ENCODE measurements at regions not wholly inside any gene's neighbourhood (a gene's known extent, or its start where the extent isn't known, plus 50 kb on each side); places are given as distances from the start of the nearest gene placed in this dataset.

DNA sequence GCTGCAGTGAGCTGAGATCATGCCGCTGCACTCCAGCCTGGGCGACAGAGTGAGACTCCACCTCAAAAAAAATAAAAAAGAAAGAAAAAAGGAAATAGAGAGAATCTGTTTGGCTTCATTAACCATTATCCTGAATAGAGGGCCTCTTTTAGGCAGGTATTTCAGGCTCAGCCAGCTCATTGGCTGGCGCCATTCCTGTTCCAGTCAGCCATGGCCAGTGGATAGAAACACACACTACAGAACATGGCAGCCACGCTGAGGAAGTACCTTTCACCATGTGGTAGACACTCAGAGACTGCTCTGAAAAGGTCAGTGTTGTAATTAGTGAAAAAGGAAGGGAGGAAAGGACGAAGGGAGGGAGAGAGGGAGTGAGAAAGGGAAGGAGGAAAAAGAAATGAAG is 340.0 kb upstream of the ACTBL2 start:
- H3K9me3 ChIP-seq (ENCODE audit: control insufficient read depth, insufficient read depth, low read length) = no peaks in the 10 kb centered on the region
- Mint-ChIP-seq H3K9me3 (peaks cover 3% of the 10 kb centered on the region in 2 donors), H3K36me3 (no peaks in the 10 kb centered on the region), H3K4me1 (peaks cover 14 to 20% of the 10 kb centered on the region in 2 donors), H3K4me3 (no peak overlapping the region), H3K27ac (no peak overlapping the region), H3K27me3 (ENCODE audit: low read depth in 2 of 2) (no peaks in the 10 kb centered on the region)
- ATAC-seq (no peak), DNase-seq (no peak)
- H3K36me3 ChIP-seq (ENCODE audit: control insufficient read depth, insufficient read depth, low read length) = no peaks in the 10 kb centered on the region
- TF ChIP-seq CTCF (IDR thresholded peaks at IDR 0.05) = no peak
- no peak overlapping the region for H3K27ac ChIP-seq (ENCODE audit: low read length)
- 78% methylated on average over 5 of the region's 5 CpGs for WGBS (ENCODE audit: insufficient coverage)
- intact Hi-C loops (cut with micrococcal nuclease) = no loop called here
- no peaks in the 10 kb centered on the region for H3K4me1 ChIP-seq (ENCODE audit: control insufficient read depth, insufficient read depth, low read length)
- no peak overlapping the region for H3K4me3 ChIP-seq (ENCODE audit: low read length)
- no peaks in the 10 kb centered on the region for H3K27me3 ChIP-seq (ENCODE audit: control insufficient read depth, insufficient read depth, low read length)

DNA sequence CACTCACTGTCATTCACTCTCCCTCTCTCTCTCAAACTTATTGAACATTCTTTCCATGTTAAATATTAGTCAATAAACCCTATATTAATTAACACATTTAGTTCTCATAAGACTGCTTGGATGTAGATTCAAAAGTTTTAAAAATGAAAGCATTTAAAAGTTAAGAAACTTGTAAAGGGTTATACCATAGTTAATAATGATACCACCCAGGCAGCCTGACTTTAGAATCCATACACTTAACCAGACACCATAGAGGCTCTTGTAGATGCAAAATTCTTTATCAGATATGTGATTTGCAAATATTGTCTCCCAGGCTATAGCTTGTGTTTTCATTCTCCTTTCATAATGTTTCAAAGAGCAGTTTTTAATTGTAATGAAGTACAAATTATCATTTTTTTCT is 335.8 kb upstream of the ACTBL2 start:
- Mint-ChIP-seq H3K27ac (peak overlapping the region; percentile 20 to 67), H3K9me3 (peaks cover 3% of the 10 kb centered on the region in 2 donors), H3K27me3 (ENCODE audit: low read depth in 2 of 2) (no peaks in the 10 kb centered on the region), H3K4me3 (peak overlapping the region; percentile 77), H3K4me1 (peaks cover 23 to 26% of the 10 kb centered on the region in 2 donors), H3K36me3 (no peaks in the 10 kb centered on the region)
- DNase-seq (no peak), ATAC-seq (no peak)
- Histone ChIP-seq H3K4me3 (ENCODE audit: low read length) (no peak overlapping the region), H3K9me3 (ENCODE audit: control insufficient read depth, insufficient read depth, low read length) (no peaks in the 10 kb centered on the region), H3K4me1 (ENCODE audit: control insufficient read depth, insufficient read depth, low read length) (no peaks in the 10 kb centered on the region), H3K27ac (ENCODE audit: low read length) (no peak overlapping the region), H3K27me3 (ENCODE audit: control insufficient read depth, insufficient read depth, low read length) (no peaks in the 10 kb centered on the region), H3K36me3 (ENCODE audit: control insufficient read depth, insufficient read depth, low read length) (no peaks in the 10 kb centered on the region)
- intact Hi-C loops (cut with micrococcal nuclease) = no loop called here
- TF ChIP-seq CTCF (IDR thresholded peaks at IDR 0.05) = no peak

GRCh38 chr5:57817924-57818323 is 335.3 kb upstream of the ACTBL2 start:
- no peak for TF ChIP-seq CTCF (IDR thresholded peaks at IDR 0.05)
- WGBS (ENCODE audit: insufficient coverage) = 51% methylated on average over 3 of the region's 3 CpGs
- Mint-ChIP-seq H3K9me3 (peaks cover 3% of the 10 kb centered on the region in 2 donors), H3K4me3 (peak overlapping the region; percentile 77), H3K36me3 (no peaks in the 10 kb centered on the region), H3K4me1 (peaks cover 23 to 26% of the 10 kb centered on the region in 2 donors), H3K27me3 (ENCODE audit: low read depth in 2 of 2) (no peaks in the 10 kb centered on the region), H3K27ac (peak overlapping the region; percentile 20 to 67)
- ATAC-seq (peak in 2 of 3 donors; percentile 15 to 65), DNase-seq (no peak)
- no peak overlapping the region for H3K27ac ChIP-seq (ENCODE audit: low read length)
- intact Hi-C loops (cut with micrococcal nuclease) = no loop called here
- no peaks in the 10 kb centered on the region for H3K4me1 ChIP-seq (ENCODE audit: control insufficient read depth, insufficient read depth, low read length)
- H3K36me3 ChIP-seq (ENCODE audit: control insufficient read depth, insufficient read depth, low read length) = no peaks in the 10 kb centered on the region
- H3K4me3 ChIP-seq (ENCODE audit: low read length) = no peak overlapping the region
- no peaks in the 10 kb centered on the region for H3K27me3 ChIP-seq (ENCODE audit: control insufficient read depth, insufficient read depth, low read length)
- H3K9me3 ChIP-seq (ENCODE audit: control insufficient read depth, insufficient read depth, low read length) = no peaks in the 10 kb centered on the region

DNA sequence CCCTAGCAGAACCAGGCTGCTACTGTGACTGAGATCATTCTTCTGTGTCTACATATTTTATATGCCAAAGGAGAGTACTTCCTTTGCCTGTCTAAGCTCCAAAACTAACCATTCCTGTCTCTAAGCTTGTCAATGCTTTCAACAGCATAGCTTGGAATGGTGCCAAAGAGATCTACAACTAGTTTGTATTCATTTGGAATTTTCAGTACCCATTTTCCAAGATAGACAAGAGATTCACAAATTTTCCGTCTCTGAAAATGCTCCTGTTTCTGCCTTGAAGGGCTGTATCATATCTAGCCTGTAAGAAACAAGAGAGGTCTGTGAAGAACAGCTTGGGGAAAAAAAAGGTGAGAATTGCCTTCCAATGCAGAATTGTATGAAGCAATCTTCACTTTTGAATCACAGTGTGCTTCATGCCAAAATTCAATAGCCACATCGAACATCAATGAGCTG is 334.4 kb upstream of the ACTBL2 start:
- no peaks in the 10 kb centered on the region for H3K36me3 ChIP-seq (ENCODE audit: control insufficient read depth, insufficient read depth, low read length)
- no peaks in the 10 kb centered on the region for H3K4me1 ChIP-seq (ENCODE audit: control insufficient read depth, insufficient read depth, low read length)
- ATAC-seq (no peak), DNase-seq (no peak)
- no peak overlapping the region for H3K4me3 ChIP-seq (ENCODE audit: low read length)
- no peak for TF ChIP-seq CTCF (IDR thresholded peaks at IDR 0.05)
- Mint-ChIP-seq H3K9me3 (peaks cover under 1% of the 10 kb centered on the region in 2 donors), H3K4me3 (no peak overlapping the region), H3K27ac (peak overlapping the region in 1 of 2 donors; percentile 67), H3K27me3 (ENCODE audit: low read depth in 2 of 2) (no peaks in the 10 kb centered on the region), H3K4me1 (peaks cover 23 to 26% of the 10 kb centered on the region in 2 donors), H3K36me3 (no peaks in the 10 kb centered on the region)
- H3K9me3 ChIP-seq (ENCODE audit: control insufficient read depth, insufficient read depth, low read length) = no peaks in the 10 kb centered on the region
- intact Hi-C loops (cut with micrococcal nuclease) = no loop called here
- no peak overlapping the region for H3K27ac ChIP-seq (ENCODE audit: low read length)
- 79% methylated on average over 2 of the region's 2 CpGs for WGBS (ENCODE audit: insufficient coverage)
- no peaks in the 10 kb centered on the region for H3K27me3 ChIP-seq (ENCODE audit: control insufficient read depth, insufficient read depth, low read length)
